ENCODE measurements at regions not wholly inside any gene's neighbourhood (a gene's known extent, or its start where the extent isn't known, plus 50 kb on each side); places are given as distances from the start of the nearest gene placed in this dataset.

- TF ChIP-seq CTCF (conservative IDR thresholded peaks at IDR 0.05; ENCODE audit: low read depth in 2 of 2) (no peak), NANOG (IDR thresholded peaks at IDR 0.05; ENCODE audit: borderline replicate concordance) (no peak), EZH2phosphoT487 (IDR thresholded peaks at IDR 0.05; ENCODE audit: unreplicated experiment) (no peak), POLR2AphosphoS5 (IDR thresholded peaks at IDR 0.05; ENCODE audit: low read depth) (no peak), ETS1 (IDR thresholded peaks at IDR 0.05) (no peak), EZH2 (IDR thresholded peaks at IDR 0.05; ENCODE audit: low read depth, unreplicated experiment) (no peak), REST (IDR thresholded peaks at IDR 0.05; ENCODE audit: unreplicated experiment) (no peak), CREB1 (CRISPR knock-in tag; IDR thresholded peaks at IDR 0.05; ENCODE audit: low read depth) (no peak), ZNF331 (CRISPR knock-in tag; IDR thresholded peaks at IDR 0.05; ENCODE audit: low read depth) (no peak), JUNB (IDR thresholded peaks at IDR 0.05; ENCODE audit: unreplicated experiment) (no peak)
Observed at GRCh38 chr2:210915912-210916311, 359.5 kb downstream of the CPS1 start.

Measured in GM23338 (cell line).